Femur (tissue), 1 donor: ENCODE measurements at regions not wholly inside any gene's neighbourhood (a gene's known extent, or its start where the extent isn't known, plus 50 kb on each side); places are given as distances from the start of the nearest gene placed in this dataset.

Source experiments
- DNase-seq: peaks from one replicate; pipeline ENCODE4 v3.0.0-alpha.2; 2017

- no peak for DNase-seq
These were observed 254.9 kb upstream of the IGF1R start for GRCh38 chr15:98393471-98393870.

GRCh38 chr15:98394546-98394945 is 253.8 kb upstream of the IGF1R start:
- DNase-seq = no peak

- DNase-seq = no peak
These were observed 252.2 kb upstream of the IGF1R start for GRCh38 chr15:98395974-98396610.

- peak; percentile 65 for DNase-seq
These were observed 250.9 kb upstream of the IGF1R start for GRCh38 chr15:98397419-98397818.

GRCh38 chr15:98398056-98398455 is 250.3 kb upstream of the IGF1R start:
- no peak for DNase-seq

GRCh38 chr15:98398886-98399285 is 249.5 kb upstream of the IGF1R start:
- no peak for DNase-seq

GRCh38 chr15:98400120-98400519 is 248.2 kb upstream of the IGF1R start:
- DNase-seq = no peak

GRCh38 chr15:98401029-98401428 is 247.3 kb upstream of the IGF1R start:
- DNase-seq = no peak

GRCh38 chr15:98402486-98402885 is 245.9 kb upstream of the IGF1R start:
- no peak for DNase-seq

- no peak for DNase-seq
These were observed 245.2 kb upstream of the IGF1R start for GRCh38 chr15:98403169-98403568.

- no peak for DNase-seq
These were observed 244.8 kb upstream of the IGF1R start for GRCh38 chr15:98403569-98403968.

- no peak for DNase-seq
These were observed 243.3 kb upstream of the IGF1R start for GRCh38 chr15:98405013-98405412.

- DNase-seq = no peak
These were observed 240.1 kb upstream of the IGF1R start for GRCh38 chr15:98408231-98408630.

- no peak for DNase-seq
These were observed 238.0 kb upstream of the IGF1R start for GRCh38 chr15:98410328-98410727.

GRCh38 chr15:98412852-98413251 is 235.5 kb upstream of the IGF1R start:
- DNase-seq = no peak

- DNase-seq = no peak
These were observed 234.3 kb upstream of the IGF1R start for GRCh38 chr15:98413933-98414546.

GRCh38 chr15:98416222-98416855 is 232.0 kb upstream of the IGF1R start:
- no peak for DNase-seq

- DNase-seq = no peak
These were observed 231.0 kb upstream of the IGF1R start for GRCh38 chr15:98417346-98417745.

- DNase-seq = no peak
These were observed 230.2 kb upstream of the IGF1R start for GRCh38 chr15:98418122-98418521.

GRCh38 chr15:98419173-98419780 is 229.1 kb upstream of the IGF1R start:
- no peak for DNase-seq

GRCh38 chr15:98420837-98421236 is 227.5 kb upstream of the IGF1R start:
- DNase-seq = no peak

- peak; percentile 77 for DNase-seq
These were observed 226.8 kb upstream of the IGF1R start for GRCh38 chr15:98421419-98422129.

- DNase-seq = no peak
These were observed 226.2 kb upstream of the IGF1R start for GRCh38 chr15:98422130-98422478.

- no peak for DNase-seq
These were observed 223.2 kb upstream of the IGF1R start for GRCh38 chr15:98425173-98425572.
